ENCODE measurements at regions not wholly inside any gene's neighbourhood (a gene's known extent, or its start where the extent isn't known, plus 50 kb on each side); places are given as distances from the start of the nearest gene placed in this dataset.
"Not testable (repeated sequence)": the region's sequence is repeated elsewhere in the genome, so short reads cannot be mapped to it uniquely, and the experiment has no call there.

GRCh38 chr15:98280284-98280975 is 319.9 kb downstream of the ARRDC4 start:
- DNase-seq, result no peak

GRCh38 chr15:98281130-98281529 is 320.6 kb downstream of the ARRDC4 start:
- no peak for DNase-seq

GRCh38 chr15:98282656-98283332 is 322.3 kb downstream of the ARRDC4 start:
- no peak for DNase-seq

GRCh38 chr15:98286200-98286599 is 325.7 kb downstream of the ARRDC4 start:
- DNase-seq, result no peak

- no peak for DNase-seq
Measured at GRCh38 chr15:98286831-98287230, 326.3 kb downstream of the ARRDC4 start.

GRCh38 chr15:98288091-98288590 is 327.6 kb downstream of the ARRDC4 start:
- no peak for DNase-seq

GRCh38 chr15:98289747-98290146 is 329.2 kb downstream of the ARRDC4 start:
- no peak for DNase-seq

GRCh38 chr15:98292442-98293240 is 332.1 kb downstream of the ARRDC4 start:
- peak; percentile 58 for DNase-seq

GRCh38 chr15:98294126-98294525 is 333.6 kb downstream of the ARRDC4 start:
- no peak for DNase-seq

- DNase-seq, result not testable (repeated sequence)
Measured at GRCh38 chr15:98295101-98295759, 334.7 kb downstream of the ARRDC4 start.

GRCh38 chr15:98296653-98297052 is 336.1 kb downstream of the ARRDC4 start:
- DNase-seq, result no peak

- DNase-seq, result no peak
Measured at GRCh38 chr15:98304371-98304770, 343.9 kb downstream of the ARRDC4 start.

GRCh38 chr15:98308117-98308516 is 340.2 kb upstream of the IGF1R start:
- no peak for DNase-seq

- DNase-seq, result peak; percentile 87
Measured at GRCh38 chr15:98311566-98312188, 336.7 kb upstream of the IGF1R start.

- DNase-seq, result no peak
Measured at GRCh38 chr15:98312913-98313312, 335.4 kb upstream of the IGF1R start.

GRCh38 chr15:98315971-98316370 is 332.4 kb upstream of the IGF1R start:
- no peak for DNase-seq

GRCh38 chr15:98321896-98322295 is 326.4 kb upstream of the IGF1R start:
- no peak for DNase-seq

- no peak for DNase-seq
Measured at GRCh38 chr15:98322581-98322980, 325.8 kb upstream of the IGF1R start.

- DNase-seq, result no peak
Measured at GRCh38 chr15:98324341-98324970, 323.9 kb upstream of the IGF1R start.

- DNase-seq, result no peak
Measured at GRCh38 chr15:98326804-98327203, 321.5 kb upstream of the IGF1R start.

GRCh38 chr15:98330258-98330657 is 318.1 kb upstream of the IGF1R start:
- no peak for DNase-seq

Measured in right forelimb (tissue), 1 donor.